GM21786 (cell line): ENCODE measurements at regions not wholly inside any gene's neighbourhood (a gene's known extent, or its start where the extent isn't known, plus 50 kb on each side); places are given as distances from the start of the nearest gene placed in this dataset.

Source experiments
- ATAC-seq: cut with Tn5 transposase; IDR thresholded peaks from one replicate; pipeline ENCODE4 v1.9.1; 2021; ENCODE audit not compliant: unreplicated experiment

- no peak for ATAC-seq
Observed at GRCh38 chr10:117948493-117948892, 98.2 kb downstream of the RAB11FIP2 start.

GRCh38 chr10:117950408-117950807 is 96.3 kb downstream of the RAB11FIP2 start:
- ATAC-seq = no peak
